Muscle of arm (tissue), 1 donor: ENCODE measurements at regions not wholly inside any gene's neighbourhood (a gene's known extent, or its start where the extent isn't known, plus 50 kb on each side); places are given as distances from the start of the nearest gene placed in this dataset.
A peak's percentile ranks its signal among the peaks of the same experiment; 100 is the strongest.
"Not testable (repeated sequence)": the region's sequence is repeated elsewhere in the genome, so short reads cannot be mapped to it uniquely, and the experiment has no call there.

Source experiments
- DNase-seq: peaks from one replicate; pipeline ENCODE4 v3.0.0-alpha.2; 2013

DNA sequence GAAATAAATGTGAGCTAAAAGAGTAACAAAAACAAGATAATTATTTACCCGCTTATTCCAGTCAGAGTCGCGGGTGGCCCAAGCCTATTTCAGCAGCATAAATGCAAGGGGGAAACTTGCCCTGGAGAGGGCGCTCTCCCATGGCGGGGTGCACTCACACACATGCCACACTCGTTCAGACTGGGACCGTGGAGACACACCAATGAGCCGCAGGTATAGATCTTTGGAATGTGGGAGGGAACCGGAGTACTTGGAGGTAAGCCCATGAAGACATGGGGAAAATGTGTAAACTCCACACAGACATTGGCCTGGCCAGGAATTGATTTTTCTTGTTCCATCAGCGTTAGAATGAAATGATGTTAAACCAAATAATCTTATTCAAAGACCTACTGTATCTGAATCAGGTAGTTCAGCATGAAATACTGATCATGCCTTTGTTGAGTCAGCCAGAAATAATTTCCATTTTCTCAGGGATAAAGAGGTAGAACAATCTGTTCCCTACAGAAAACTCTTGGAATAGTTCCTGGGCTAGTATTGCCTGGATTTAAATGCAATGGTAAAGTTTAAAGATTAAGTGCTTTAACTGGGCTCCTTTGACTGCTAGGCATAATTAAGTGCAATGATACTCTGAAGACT lies 191.5 kb downstream of the MCHR2 start:
- no peak for DNase-seq

DNA sequence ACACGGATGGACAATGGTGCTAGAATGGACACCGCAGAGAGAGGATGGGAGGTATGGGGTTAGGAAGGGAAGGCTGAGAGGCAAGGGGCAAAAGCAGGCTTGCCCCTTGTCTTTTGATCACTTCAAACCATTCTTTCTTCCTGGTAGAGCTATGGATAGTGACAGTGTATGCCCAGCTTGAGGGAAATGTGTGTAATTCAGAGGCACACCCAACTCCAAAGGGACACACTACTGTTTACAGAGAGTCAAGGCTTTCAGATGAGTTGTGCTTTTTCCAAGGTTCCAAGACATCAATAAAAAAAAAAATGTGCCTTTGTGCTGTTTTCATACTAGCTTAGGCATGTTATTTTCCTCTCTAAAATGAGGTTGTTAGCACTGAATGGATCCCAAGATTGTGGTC lies 185.0 kb downstream of the MCHR2 start:
- no peak for DNase-seq

DNA sequence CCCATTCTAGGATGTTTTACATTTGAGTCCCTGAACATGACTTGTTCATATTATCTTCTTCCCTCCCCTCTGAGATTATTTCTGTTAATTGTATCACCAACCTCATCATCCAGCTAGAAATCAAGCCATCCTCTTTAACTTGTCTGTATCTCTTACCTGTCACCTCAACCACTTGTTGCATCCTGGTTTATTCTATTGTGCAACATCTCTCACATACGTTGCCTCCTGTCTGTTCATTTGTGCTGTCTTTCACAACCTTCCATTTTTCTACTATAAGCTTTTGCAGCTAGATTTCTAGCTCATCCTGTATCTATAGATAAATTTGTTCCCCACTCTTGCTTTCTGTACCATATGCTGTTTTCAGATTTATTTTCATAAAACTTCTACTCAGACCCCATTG lies 183.7 kb downstream of the MCHR2 start:
- no peak for DNase-seq

GRCh38 chr6:99810942-99811620 lies 182.9 kb downstream of the MCHR2 start:
- no peak for DNase-seq

- DNase-seq: no peak
These were observed 182.4 kb downstream of the MCHR2 start for GRCh38 chr6:99811636-99812035.

GRCh38 chr6:99813565-99813964 lies 180.5 kb downstream of the MCHR2 start:
- DNase-seq: no peak

- DNase-seq: no peak
These were observed 179.6 kb downstream of the MCHR2 start for GRCh38 chr6:99814230-99814928.

- DNase-seq: no peak
These were observed 177.2 kb downstream of the MCHR2 start for GRCh38 chr6:99816795-99817194.

DNA sequence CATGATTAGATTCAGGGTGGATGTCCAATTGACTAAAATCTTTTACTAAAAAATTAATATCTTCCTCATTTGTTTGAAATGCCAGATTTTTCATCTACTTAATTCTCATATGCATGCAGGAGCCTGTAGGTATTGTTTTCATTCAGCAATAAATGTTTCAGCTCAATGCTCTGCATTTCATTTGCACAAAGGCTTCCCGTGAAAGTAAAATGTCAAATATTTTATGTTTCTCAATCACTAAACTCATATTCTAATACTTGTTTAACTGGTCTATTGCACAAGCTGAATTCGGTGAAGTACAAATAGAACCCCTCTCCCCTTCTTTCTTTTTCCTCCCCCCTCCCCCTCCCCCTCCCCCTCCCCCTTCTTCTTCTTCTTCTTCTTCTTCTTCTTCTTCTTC lies 175.9 kb downstream of the MCHR2 start:
- no peak for DNase-seq

DNA sequence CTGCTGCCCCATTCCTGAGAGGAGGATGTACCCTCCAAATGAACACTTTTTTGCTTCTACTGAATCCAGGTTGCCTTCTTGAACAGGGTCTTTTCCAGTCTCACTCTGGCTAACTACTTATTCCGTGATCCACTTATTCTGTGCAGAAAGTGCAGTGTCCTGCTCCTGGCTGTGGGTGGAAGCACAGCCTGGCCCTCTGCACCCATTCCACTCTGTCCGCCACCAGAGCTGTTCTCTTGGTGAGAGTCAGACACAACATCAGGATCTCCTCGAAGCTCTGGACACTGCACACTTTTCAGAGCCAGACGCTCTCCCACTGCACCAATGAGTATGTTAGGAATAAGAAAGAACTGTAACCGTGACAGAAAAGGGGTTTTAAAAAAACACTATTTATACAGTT lies 174.2 kb downstream of the MCHR2 start:
- no peak for DNase-seq

- DNase-seq: no peak
These were observed 172.9 kb downstream of the MCHR2 start for GRCh38 chr6:99821164-99821563.

GRCh38 chr6:99822741-99823512 lies 171.1 kb downstream of the MCHR2 start:
- DNase-seq: peak; percentile 4

DNA sequence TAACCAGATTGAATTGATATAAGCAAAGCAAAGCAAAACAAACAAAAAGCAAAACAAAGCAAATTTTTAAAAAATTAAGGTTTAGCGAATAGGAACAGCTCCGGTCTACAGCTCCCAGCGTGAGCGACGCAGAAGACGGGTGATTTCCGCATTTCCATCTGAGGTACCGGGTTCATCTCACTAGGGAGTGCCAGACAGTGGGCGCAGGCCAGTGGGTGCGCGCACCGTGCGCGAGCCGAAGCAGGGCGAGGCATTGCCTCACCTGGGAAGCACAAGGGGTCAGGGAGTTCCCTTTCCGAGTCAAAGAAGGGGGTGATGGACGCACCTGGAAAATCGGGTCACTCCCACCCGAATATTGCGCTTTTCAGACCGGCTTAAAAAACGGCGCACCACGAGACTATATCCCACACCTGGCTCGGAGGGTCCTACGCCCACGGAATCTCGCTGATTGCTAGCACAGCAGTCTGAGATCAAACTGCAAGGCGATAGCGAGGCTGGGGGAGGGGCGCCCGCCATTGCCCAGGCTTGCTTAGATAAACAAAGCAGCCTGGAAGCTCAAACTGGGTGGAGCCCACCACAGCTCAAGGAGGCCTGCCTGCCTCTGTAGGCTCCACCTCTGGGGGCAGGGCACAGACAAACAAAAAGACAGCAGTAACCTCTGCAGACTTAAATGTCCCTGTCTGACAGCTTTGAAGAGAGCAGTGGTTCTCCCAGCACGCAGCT lies 170.3 kb downstream of the MCHR2 start:
- not testable (repeated sequence) for DNase-seq

DNA sequence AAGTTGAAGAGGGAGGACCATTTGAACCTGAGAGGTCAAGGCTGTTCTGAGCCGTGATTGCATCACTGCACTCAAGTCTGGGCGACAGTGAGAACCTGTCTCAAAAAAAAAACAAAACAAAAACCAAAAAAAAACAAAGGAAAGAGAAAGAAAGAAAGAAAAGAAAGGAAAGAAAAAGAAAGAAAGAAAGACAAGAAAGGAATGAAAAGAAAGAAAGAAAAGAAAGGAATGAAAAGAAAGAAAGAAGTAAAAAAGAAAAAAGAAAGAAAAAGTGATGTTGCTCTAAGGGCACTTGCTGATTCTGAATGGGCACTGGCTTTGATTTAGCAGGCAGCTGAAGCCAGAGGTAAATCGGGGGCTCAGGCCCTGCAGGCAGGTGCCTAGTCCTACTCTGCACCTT lies 161.0 kb downstream of the MCHR2 start:
- DNase-seq: no peak

- no peak for DNase-seq
These were observed 157.6 kb downstream of the MCHR2 start for GRCh38 chr6:99836471-99836870.

- no peak for DNase-seq
These were observed 155.4 kb downstream of the MCHR2 start for GRCh38 chr6:99838607-99839006.

DNA sequence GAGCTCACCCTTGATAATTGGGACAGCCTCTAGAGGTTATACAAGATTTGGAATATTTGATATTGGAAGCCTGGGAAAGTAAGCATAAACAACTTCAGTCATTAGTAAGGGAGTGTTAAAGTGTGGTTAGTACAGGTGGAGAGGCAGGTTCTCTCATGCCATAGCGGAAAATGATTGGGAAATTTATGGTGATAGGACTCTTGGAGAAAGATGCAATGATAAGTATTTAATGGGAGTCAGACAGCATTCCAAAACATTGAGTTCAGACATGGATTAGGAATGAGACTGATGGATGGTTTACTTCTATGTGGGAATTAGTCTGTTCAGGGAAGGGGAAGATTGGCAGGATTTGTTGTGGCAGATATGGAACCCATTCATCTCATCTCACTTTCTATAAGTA lies 152.7 kb downstream of the MCHR2 start:
- no peak for DNase-seq

- DNase-seq: no peak
These were observed 148.0 kb downstream of the MCHR2 start for GRCh38 chr6:99846006-99846405.

DNA sequence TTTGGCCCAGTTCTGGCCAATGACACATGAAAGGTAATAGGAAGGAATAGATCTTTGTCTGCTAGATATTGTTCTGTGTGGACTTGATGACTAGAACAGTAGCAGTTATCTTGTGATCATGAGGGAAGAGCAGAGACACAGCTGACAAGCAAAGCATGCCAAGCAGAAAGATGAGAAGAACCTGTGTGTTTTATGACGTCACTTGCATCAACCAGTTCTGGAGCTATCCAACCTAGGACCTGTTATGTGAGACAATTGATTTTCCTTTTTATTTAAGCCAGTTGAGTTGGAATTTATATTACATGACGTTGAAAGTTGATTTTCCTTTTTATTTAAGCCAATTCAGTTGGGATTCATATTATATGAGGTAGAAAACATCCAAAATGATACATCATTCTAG lies 143.2 kb downstream of the MCHR2 start:
- DNase-seq: no peak

DNA sequence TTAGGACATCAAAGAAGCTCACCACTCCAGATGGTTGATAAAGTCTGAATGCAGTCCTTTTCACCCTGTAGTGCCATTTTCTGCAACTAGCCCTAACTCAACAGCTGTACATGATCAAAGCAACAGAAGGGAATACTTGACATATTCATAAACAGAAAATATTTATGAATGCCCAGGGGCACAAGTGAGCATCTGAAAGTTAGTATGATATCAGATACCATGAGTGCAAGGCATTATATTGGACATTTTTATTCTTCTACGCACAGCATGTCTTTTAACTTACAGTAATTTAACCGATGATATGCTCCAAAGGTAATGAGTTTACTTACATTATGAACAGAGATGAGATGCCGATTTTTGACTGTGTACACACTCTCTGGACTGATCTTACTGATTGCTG lies 142.0 kb downstream of the MCHR2 start:
- no peak for DNase-seq

- DNase-seq: no peak
These were observed 127.0 kb downstream of the MCHR2 start for GRCh38 chr6:99867026-99867425.
